LNCaP clone FGC (cell line): ENCODE measurements at regions not wholly inside any gene's neighbourhood (a gene's known extent, or its start where the extent isn't known, plus 50 kb on each side); places are given as distances from the start of the nearest gene placed in this dataset.
"Not testable (repeated sequence)": the region's sequence is repeated elsewhere in the genome, so short reads cannot be mapped to it uniquely, and the experiment has no call there.

Experiments used
- DNase-seq: peaks from one replicate; pipeline ENCODE4 v3.0.0-alpha.2; 2011; ENCODE audit warnings: low read depth
- H3K4me3 ChIP-seq: 2 replicates; pipeline ENCODE4 v1.5.1; 2011; ENCODE audit warnings: mild to moderate bottlenecking, low read depth, low read length, control low read depth
- CTCF ChIP-seq: IDR thresholded peaks from 2 replicates; pipeline ENCODE4 v1.5.1; 2012; ENCODE audit warnings: mild to moderate bottlenecking; ENCODE audit not compliant: control insufficient read depth, insufficient read depth; ENCODE audit errors: extremely low read depth

GRCh38 chr1:810949-811348, 112.8 kb upstream of the SAMD11 start:
- H3K4me3 ChIP-seq, DNase-seq: not testable (repeated sequence)

- DNase-seq, H3K4me3 ChIP-seq: not testable (repeated sequence)
Measured at GRCh38 chr1:812535-813127, 111.1 kb upstream of the SAMD11 start.

- DNase-seq, H3K4me3 ChIP-seq: not testable (repeated sequence)
Measured at GRCh38 chr1:814543-814942, 109.2 kb upstream of the SAMD11 start.

GRCh38 chr1:815147-815922, 108.4 kb upstream of the SAMD11 start:
- DNase-seq, H3K4me3 ChIP-seq: not testable (repeated sequence)

GRCh38 chr1:817071-817599, 106.6 kb upstream of the SAMD11 start:
- peak; percentile 38 for DNase-seq
- peak overlapping the region; percentile 35 for H3K4me3 ChIP-seq

- DNase-seq, H3K4me3 ChIP-seq: not testable (repeated sequence)
Measured at GRCh38 chr1:817658-818617, 105.8 kb upstream of the SAMD11 start.

GRCh38 chr1:818618-819291, 105.0 kb upstream of the SAMD11 start:
- no peak overlapping the region for H3K4me3 ChIP-seq
- peak; percentile 48 for DNase-seq
- no peak for TF ChIP-seq CTCF

GRCh38 chr1:820962-821361, 102.8 kb upstream of the SAMD11 start:
- DNase-seq = no peak
- no peak for TF ChIP-seq CTCF

GRCh38 chr1:826808-827207, 96.9 kb upstream of the SAMD11 start:
- H3K4me3 ChIP-seq = peak overlapping the region; percentile 63
- not testable (repeated sequence) for DNase-seq

More at GRCh38 chr1:820962-821361, 102.8 kb upstream of the SAMD11 start:
- H3K4me3 ChIP-seq = no peak overlapping the region

- H3K4me3 ChIP-seq = peak overlapping the region; percentile 63
- peak; percentile 52 for DNase-seq
Measured at GRCh38 chr1:827211-828063, 96.3 kb upstream of the SAMD11 start.

- not testable (repeated sequence) for DNase-seq
Measured at GRCh38 chr1:829324-829723, 94.4 kb upstream of the SAMD11 start.

GRCh38 chr1:829932-830331, 93.8 kb upstream of the SAMD11 start:
- not testable (repeated sequence) for DNase-seq, H3K4me3 ChIP-seq

More at GRCh38 chr1:829324-829723, 94.4 kb upstream of the SAMD11 start:
- not testable (repeated sequence) for H3K4me3 ChIP-seq

GRCh38 chr1:830750-831149, 93.0 kb upstream of the SAMD11 start:
- DNase-seq, H3K4me3 ChIP-seq: not testable (repeated sequence)
